ENCODE measurements at regions not wholly inside any gene's neighbourhood (a gene's known extent, or its start where the extent isn't known, plus 50 kb on each side); places are given as distances from the start of the nearest gene placed in this dataset.
A peak's percentile ranks its signal among the peaks of the same experiment; 100 is the strongest.

DNA sequence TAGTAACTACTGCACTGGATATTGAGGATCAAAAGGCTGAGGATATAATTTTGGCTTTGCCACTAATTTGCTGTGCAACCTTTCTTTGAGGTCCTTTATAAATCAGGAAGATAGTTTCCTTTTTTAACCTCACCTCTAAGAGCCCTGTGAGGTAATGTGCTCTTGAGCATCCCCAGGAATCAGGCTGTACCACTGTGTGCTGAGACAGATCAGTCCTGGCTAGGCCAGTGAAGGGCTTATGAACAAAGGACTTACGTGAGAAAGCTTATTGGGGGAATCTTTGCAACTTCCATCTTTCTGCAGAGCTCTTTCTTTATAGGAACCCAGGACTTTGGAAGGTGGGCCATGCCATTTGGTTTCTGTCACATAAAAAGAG lies 188.9 kb downstream of the SIPA1L2 start:
- no peak for DNase-seq (ENCODE audit: extremely low spot score)
- H3K4me3 ChIP-seq = no peak overlapping the region
- no peak for TF ChIP-seq POLR2AphosphoS5 (IDR thresholded peaks at IDR 0.05)
- TF ChIP-seq, protein P1, sequence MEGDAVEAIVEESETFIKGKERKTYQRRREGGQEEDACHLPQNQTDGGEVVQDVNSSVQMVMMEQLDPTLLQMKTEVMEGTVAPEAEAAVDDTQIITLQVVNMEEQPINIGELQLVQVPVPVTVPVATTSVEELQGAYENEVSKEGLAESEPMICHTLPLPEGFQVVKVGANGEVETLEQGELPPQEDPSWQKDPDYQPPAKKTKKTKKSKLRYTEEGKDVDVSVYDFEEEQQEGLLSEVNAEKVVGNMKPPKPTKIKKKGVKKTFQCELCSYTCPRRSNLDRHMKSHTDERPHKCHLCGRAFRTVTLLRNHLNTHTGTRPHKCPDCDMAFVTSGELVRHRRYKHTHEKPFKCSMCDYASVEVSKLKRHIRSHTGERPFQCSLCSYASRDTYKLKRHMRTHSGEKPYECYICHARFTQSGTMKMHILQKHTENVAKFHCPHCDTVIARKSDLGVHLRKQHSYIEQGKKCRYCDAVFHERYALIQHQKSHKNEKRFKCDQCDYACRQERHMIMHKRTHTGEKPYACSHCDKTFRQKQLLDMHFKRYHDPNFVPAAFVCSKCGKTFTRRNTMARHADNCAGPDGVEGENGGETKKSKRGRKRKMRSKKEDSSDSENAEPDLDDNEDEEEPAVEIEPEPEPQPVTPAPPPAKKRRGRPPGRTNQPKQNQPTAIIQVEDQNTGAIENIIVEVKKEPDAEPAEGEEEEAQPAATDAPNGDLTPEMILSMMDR (IDR thresholded peaks at IDR 0.05) = no peak
- TF ChIP-seq EP300 (IDR thresholded peaks at IDR 0.05) = no peak
- TF ChIP-seq POLR2A (IDR thresholded peaks at IDR 0.05; ENCODE audit: low read depth) = no peak
- no peak overlapping the region for H3K27ac ChIP-seq (replicated peaks in 1 of 4)
- WGBS = 95% methylated on average over 1 of the region's 1 CpG
- intact Hi-C loops (cut with DNase I) = loop anchor here (10.0 kb wide), 1 partner anchor 576 kb away; no protein-coding TSS in a partner anchor
- peaks cover 15 to 82% (median 58%) of the 10 kb centered on the region in 4 donors for H3K36me3 ChIP-seq
- H3K9me3 ChIP-seq = no peaks in the 10 kb centered on the region
- no peaks in the 10 kb centered on the region for H3K27me3 ChIP-seq
- peaks cover 15 to 22% (median 18%) of the 10 kb centered on the region in 4 donors for H3K4me1 ChIP-seq

- peaks cover 21 to 28% (median 23%) of the 10 kb centered on the region in 4 donors for H3K4me1 ChIP-seq
- peak; percentile 55 for DNase-seq (ENCODE audit: extremely low spot score)
- WGBS = 90% methylated on average over 10 of the region's 11 CpGs
- intact Hi-C loops (cut with DNase I) = loop anchor here (10.0 kb wide), 1 partner anchor 576 kb away; no protein-coding TSS in a partner anchor
- no peaks in the 10 kb centered on the region for H3K27me3 ChIP-seq
- no peaks in the 10 kb centered on the region for H3K9me3 ChIP-seq
- H3K36me3 ChIP-seq = peaks cover 15 to 77% (median 56%) of the 10 kb centered on the region in 4 donors
- H3K27ac ChIP-seq (replicated peaks in 1 of 4) = no peak overlapping the region
- no peak overlapping the region for H3K4me3 ChIP-seq
- TF ChIP-seq, protein P1 (IDR thresholded peaks at IDR 0.05) = no peak
- no peak for TF ChIP-seq POLR2AphosphoS5 (IDR thresholded peaks at IDR 0.05)
- no peak for TF ChIP-seq POLR2A (IDR thresholded peaks at IDR 0.05; ENCODE audit: low read depth)
- TF ChIP-seq EP300 (IDR thresholded peaks at IDR 0.05) = no peak
These were observed 189.5 kb downstream of the SIPA1L2 start for GRCh38 chr1:232440325-232441035.

GRCh38 chr1:232439011-232439410 lies 190.9 kb downstream of the SIPA1L2 start:
- TF ChIP-seq, protein P1 (IDR thresholded peaks at IDR 0.05) = no peak
- no peak for TF ChIP-seq POLR2A (IDR thresholded peaks at IDR 0.05; ENCODE audit: low read depth)
- no peak for TF ChIP-seq EP300 (IDR thresholded peaks at IDR 0.05)
- TF ChIP-seq POLR2AphosphoS5 (IDR thresholded peaks at IDR 0.05) = no peak
- intact Hi-C loops (cut with DNase I) = loop anchor here (10.0 kb wide), 1 partner anchor 186 kb away; no protein-coding TSS in a partner anchor
- Histone ChIP-seq H3K4me3 (no peak overlapping the region), H3K36me3 (peaks cover 15 to 76% (median 59%) of the 10 kb centered on the region in 4 donors), H3K27ac (replicated peaks in 1 of 4) (no peak overlapping the region), H3K27me3 (no peaks in the 10 kb centered on the region), H3K4me1 (peaks cover 24 to 31% (median 27%) of the 10 kb centered on the region in 4 donors), H3K9me3 (no peaks in the 10 kb centered on the region)
- 90% methylated on average over 5 of the region's 18 CpGs for WGBS
- peak; percentile 84 for DNase-seq (ENCODE audit: extremely low spot score)

- DNase-seq (ENCODE audit: extremely low spot score) = peak; percentile 66
- TF ChIP-seq EP300 (IDR thresholded peaks at IDR 0.05) (no peak), POLR2AphosphoS5 (IDR thresholded peaks at IDR 0.05) (no peak), POLR2A (IDR thresholded peaks at IDR 0.05; ENCODE audit: low read depth) (no peak)
- TF ChIP-seq, protein P1 (IDR thresholded peaks at IDR 0.05) = no peak
- no peak overlapping the region for H3K27ac ChIP-seq (replicated peaks in 1 of 4)
- 70% methylated on average over 5 of the region's 5 CpGs for WGBS
- peaks cover 15 to 78% (median 58%) of the 10 kb centered on the region in 4 donors for H3K36me3 ChIP-seq
- no peaks in the 10 kb centered on the region for H3K27me3 ChIP-seq
- no peaks in the 10 kb centered on the region for H3K9me3 ChIP-seq
- intact Hi-C loops (cut with DNase I) = loop anchor here (10.0 kb wide), 1 partner anchor 186 kb away; no protein-coding TSS in a partner anchor
- H3K4me1 ChIP-seq = peaks cover 24 to 31% (median 27%) of the 10 kb centered on the region in 4 donors
- no peak overlapping the region for H3K4me3 ChIP-seq
These were observed 191.5 kb downstream of the SIPA1L2 start for GRCh38 chr1:232438476-232438875.

Data from esophagus muscularis mucosa (tissue), 4 donors.